DND-41 (cell line): ENCODE measurements at regions not wholly inside any gene's neighbourhood (a gene's known extent, or its start where the extent isn't known, plus 50 kb on each side); places are given as distances from the start of the nearest gene placed in this dataset.

Experiments
- ATAC-seq: fragments of 200-7000 bp; cut with Tn5 transposase; 3 replicates; pipeline ENCODE4 v1.9.1; 2021; ENCODE audit warnings: low read depth; ENCODE audit not compliant: insufficient read depth
- DNase-seq: peaks from one replicate; pipeline ENCODE4 v3.0.0-alpha.2; 2020
- H2AFZ ChIP-seq: 2 replicates; pipeline ENCODE4 v1.6.0; 2012; ENCODE audit warnings: low read depth, low read length
- H3K27ac ChIP-seq: 2 replicates; pipeline ENCODE4 v1.5.1; 2012; ENCODE audit warnings: low read length, inconsistent platforms
- H3K27me3 ChIP-seq: fragments of 200-600 bp; sonication (generic); 2 replicates; pipeline ENCODE4 v1.6.0; 2012; ENCODE audit warnings: low read length, mild to moderate bottlenecking, inconsistent platforms; ENCODE audit not compliant: insufficient read depth, poor library complexity
- H3K36me3 ChIP-seq: 2 replicates; pipeline ENCODE4 v1.5.1; 2012; ENCODE audit warnings: low read length, inconsistent platforms; ENCODE audit not compliant: insufficient read depth
- H3K4me1 ChIP-seq: 2 replicates; pipeline ENCODE4 v1.5.1; 2012; ENCODE audit warnings: mild to moderate bottlenecking, low read length; ENCODE audit not compliant: insufficient read depth
- H3K4me2 ChIP-seq: 2 replicates; pipeline ENCODE4 v1.6.0; 2012; ENCODE audit warnings: mild to moderate bottlenecking, moderate library complexity, low read length, inconsistent platforms; ENCODE audit not compliant: insufficient read depth
- H3K4me3 ChIP-seq, 2 experiments: fragments of 200-600 bp in 1 of 2; shearing (Covaris generic) in 1 of 2; 2 replicates each; pipeline ENCODE4 v1.5.1; 2012 to 2016; ENCODE audit warnings: inconsistent platforms in 2 of 2, low read length in 2 of 2, mild to moderate bottlenecking in 2 of 2, low read depth in 1 of 2, moderate library complexity in 1 of 2
- H3K79me2 ChIP-seq: 2 replicates; pipeline ENCODE4 v1.6.0; 2012; ENCODE audit warnings: low read length, inconsistent platforms; ENCODE audit not compliant: insufficient read depth
- H3K9ac ChIP-seq: 2 replicates; pipeline ENCODE4 v1.6.0; 2012; ENCODE audit warnings: low read depth, mild to moderate bottlenecking, inconsistent platforms, low read length, moderate library complexity
- H3K9me3 ChIP-seq: 2 replicates; pipeline ENCODE4 v1.5.1; 2012; ENCODE audit warnings: low read length, moderate library complexity, mild to moderate bottlenecking, inconsistent platforms; ENCODE audit not compliant: insufficient read depth, severe bottlenecking
- H4K20me1 ChIP-seq: 2 replicates; pipeline ENCODE4 v1.6.0; 2012; ENCODE audit warnings: low read length; ENCODE audit not compliant: insufficient read depth
- EZH2 ChIP-seq: IDR thresholded peaks from 3 replicates; pipeline ENCODE4 v1.6.1; 2012; ENCODE audit warnings: borderline replicate concordance, low read depth, mild to moderate bottlenecking, moderate library complexity, low read length, inconsistent platforms; ENCODE audit not compliant: severe bottlenecking
- TF ChIP-seq, protein P1 (sequence below): IDR thresholded peaks from 2 replicates; pipeline ENCODE4 v1.5.1; 2012; ENCODE audit warnings: borderline replicate concordance, low read length, moderate library complexity, mild to moderate bottlenecking; ENCODE audit not compliant: poor library complexity, severe bottlenecking; ENCODE audit errors: extremely low read depth

DNA sequence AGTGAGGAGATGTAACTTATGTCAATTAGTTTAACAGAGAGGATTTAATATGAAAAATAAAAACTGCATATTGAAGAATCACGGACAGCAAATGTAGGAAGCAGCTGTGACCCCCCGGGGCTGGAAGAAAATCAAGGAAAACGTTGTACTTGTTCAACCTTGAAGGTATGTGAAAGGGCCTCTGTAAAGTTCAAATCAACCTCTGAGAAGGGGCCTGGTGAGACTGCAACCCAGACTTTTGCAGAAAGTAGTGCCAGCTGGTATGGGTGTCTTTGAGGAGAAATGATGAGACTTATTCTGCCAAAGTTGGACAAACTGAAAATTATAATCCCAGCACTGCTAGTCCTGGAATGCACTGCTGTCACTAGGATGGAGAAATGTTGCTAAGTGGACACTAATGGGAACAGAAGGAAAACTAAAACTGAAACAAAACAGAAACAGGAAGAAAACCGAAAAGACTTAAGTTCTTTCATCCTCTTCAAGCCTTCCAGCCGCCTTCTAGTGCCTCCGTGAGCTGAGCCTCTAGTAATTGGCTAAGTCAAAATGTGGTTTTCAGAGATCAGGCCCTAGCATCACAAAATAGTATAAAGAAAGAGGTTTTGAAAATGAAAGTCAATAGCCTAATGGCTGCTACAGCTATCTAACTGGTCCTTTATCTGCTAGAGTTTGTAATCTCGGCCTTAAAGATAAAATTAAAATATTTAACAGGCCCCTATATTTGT lies 253.7 kb upstream of the SORCS1 start:
- no peak overlapping the region for H3K4me2 ChIP-seq
- H3K27me3 ChIP-seq = no peaks in the 10 kb centered on the region
- no peaks in the 10 kb centered on the region for H3K9me3 ChIP-seq
- DNase-seq (no peak), ATAC-seq (no peak)
- no peaks in the 10 kb centered on the region for H4K20me1 ChIP-seq
- no peaks in the 10 kb centered on the region for H3K36me3 ChIP-seq
- no peak overlapping the region for H3K27ac ChIP-seq
- no peak overlapping the region for H2AFZ ChIP-seq
- TF ChIP-seq, protein P1, sequence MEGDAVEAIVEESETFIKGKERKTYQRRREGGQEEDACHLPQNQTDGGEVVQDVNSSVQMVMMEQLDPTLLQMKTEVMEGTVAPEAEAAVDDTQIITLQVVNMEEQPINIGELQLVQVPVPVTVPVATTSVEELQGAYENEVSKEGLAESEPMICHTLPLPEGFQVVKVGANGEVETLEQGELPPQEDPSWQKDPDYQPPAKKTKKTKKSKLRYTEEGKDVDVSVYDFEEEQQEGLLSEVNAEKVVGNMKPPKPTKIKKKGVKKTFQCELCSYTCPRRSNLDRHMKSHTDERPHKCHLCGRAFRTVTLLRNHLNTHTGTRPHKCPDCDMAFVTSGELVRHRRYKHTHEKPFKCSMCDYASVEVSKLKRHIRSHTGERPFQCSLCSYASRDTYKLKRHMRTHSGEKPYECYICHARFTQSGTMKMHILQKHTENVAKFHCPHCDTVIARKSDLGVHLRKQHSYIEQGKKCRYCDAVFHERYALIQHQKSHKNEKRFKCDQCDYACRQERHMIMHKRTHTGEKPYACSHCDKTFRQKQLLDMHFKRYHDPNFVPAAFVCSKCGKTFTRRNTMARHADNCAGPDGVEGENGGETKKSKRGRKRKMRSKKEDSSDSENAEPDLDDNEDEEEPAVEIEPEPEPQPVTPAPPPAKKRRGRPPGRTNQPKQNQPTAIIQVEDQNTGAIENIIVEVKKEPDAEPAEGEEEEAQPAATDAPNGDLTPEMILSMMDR = no peak
- no peak for TF ChIP-seq EZH2
- H3K4me1 ChIP-seq = no peaks in the 10 kb centered on the region
- H3K79me2 ChIP-seq = no peaks in the 10 kb centered on the region
- no peak overlapping the region for H3K9ac ChIP-seq
- no peak overlapping the region for H3K4me3 ChIP-seq

DNA sequence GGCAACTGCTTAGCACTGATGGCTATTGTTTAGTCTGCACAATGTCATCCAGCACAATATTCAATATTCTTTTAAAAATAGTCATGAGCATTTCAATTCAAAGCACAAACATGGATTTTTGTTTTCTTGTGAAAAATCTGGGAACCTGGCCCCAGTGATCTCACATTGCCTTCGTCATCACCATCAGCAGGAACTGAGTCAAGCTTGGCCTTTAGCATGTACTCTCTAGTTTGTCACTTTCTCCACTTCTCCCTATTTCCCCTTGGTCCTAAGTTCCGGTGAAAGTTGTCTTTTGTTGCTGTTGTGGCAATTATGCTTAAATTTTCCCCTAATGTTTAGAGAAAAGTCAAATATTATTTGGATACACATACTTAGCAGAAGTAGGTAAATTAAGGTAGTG lies 252.9 kb upstream of the SORCS1 start:
- Histone ChIP-seq H3K27ac (no peak overlapping the region), H3K36me3 (no peaks in the 10 kb centered on the region), H3K4me3 (no peak overlapping the region), H3K27me3 (no peaks in the 10 kb centered on the region), H3K4me1 (no peaks in the 10 kb centered on the region), H2AFZ (no peak overlapping the region), H3K4me2 (no peak overlapping the region), H3K9me3 (no peaks in the 10 kb centered on the region), H4K20me1 (no peaks in the 10 kb centered on the region), H3K79me2 (no peaks in the 10 kb centered on the region), H3K9ac (no peak overlapping the region)
- TF ChIP-seq, protein P1 = no peak
- TF ChIP-seq EZH2 = no peak
- DNase-seq (no peak), ATAC-seq (no peak)

DNA sequence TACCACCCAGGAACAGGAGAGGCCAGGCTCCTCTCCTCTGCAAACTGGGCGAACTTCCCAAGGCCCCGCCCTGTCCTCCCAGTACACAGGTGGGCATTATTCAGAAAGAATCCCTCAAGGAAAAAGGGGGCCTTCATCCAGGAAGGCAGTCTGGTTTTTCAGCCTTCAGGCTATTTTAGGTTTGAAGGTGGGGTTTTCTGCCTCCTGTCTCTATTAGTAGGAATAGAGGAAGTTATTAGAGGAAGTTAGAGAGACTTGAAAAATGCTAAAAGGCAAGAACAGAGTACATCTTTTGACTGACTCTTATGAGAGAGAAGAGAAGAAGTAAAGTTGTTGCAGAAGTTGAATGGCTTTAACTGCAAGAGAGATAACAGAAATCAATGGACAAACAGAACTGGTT lies 250.9 kb upstream of the SORCS1 start:
- ATAC-seq = no peak
- H3K4me2 ChIP-seq = no peak overlapping the region
- no peak for TF ChIP-seq EZH2
- TF ChIP-seq, protein P1 = no peak
- no peaks in the 10 kb centered on the region for H3K27me3 ChIP-seq
- DNase-seq = no peak
- H3K36me3 ChIP-seq = no peaks in the 10 kb centered on the region
- H3K9me3 ChIP-seq = no peaks in the 10 kb centered on the region
- no peak overlapping the region for H3K27ac ChIP-seq
- no peak overlapping the region for H2AFZ ChIP-seq
- H3K79me2 ChIP-seq = no peaks in the 10 kb centered on the region
- no peak overlapping the region for H3K4me3 ChIP-seq
- no peaks in the 10 kb centered on the region for H3K4me1 ChIP-seq
- no peak overlapping the region for H3K9ac ChIP-seq
- H4K20me1 ChIP-seq = no peaks in the 10 kb centered on the region
